A673 (cell line): ENCODE measurements at regions not wholly inside any gene's neighbourhood (a gene's known extent, or its start where the extent isn't known, plus 50 kb on each side); places are given as distances from the start of the nearest gene placed in this dataset.

Experiments
- BruUV-seq: library from RNA; stranded (reverse); fragments of 400-500 nt; replicated peaks from 2 replicates; lab custom pipeline; 2021; lab: Mats Ljungman, UMichigan
- CTCF ChIA-PET: fragments of 300-600 bp; sonication (Branson Sonifier 250); formaldehyde crosslinking; loops from one replicate; lab custom pipeline; 2022; ENCODE audit warnings: antibody characterized with exemption; lab: Charles Lee
- POLR2A ChIA-PET: fragments of 300-600 bp; sonication (Branson Sonifier 250); formaldehyde crosslinking; loops from one replicate; lab custom pipeline; 2022; ENCODE audit warnings: antibody characterized with exemption; ENCODE audit not compliant: low non-redundant PET; lab: Charles Lee
- DNase-seq: peaks from one replicate; pipeline ENCODE4 v3.0.0-alpha.2; 2015; ENCODE audit warnings: low spot score
- H3K27ac ChIP-seq: fragments of 200-600 bp; sonication (generic); 2 replicates; pipeline ENCODE4 v1.5.1; 2016; ENCODE audit warnings: mixed run types, low read depth, mild to moderate bottlenecking, mixed read lengths, antibody characterized with exemption, low read length; ENCODE audit not compliant: poor library complexity, severe bottlenecking
- H3K27me3 ChIP-seq: fragments of 200-600 bp; sonication (generic); replicated peaks from 2 replicates; pipeline ENCODE4 v1.6.1; 2017; ENCODE audit warnings: mixed run types, low read depth, mild to moderate bottlenecking, mixed read lengths, antibody characterized with exemption, low read length; ENCODE audit not compliant: insufficient read depth, poor library complexity
- H3K36me3 ChIP-seq: fragments of 200-600 bp; sonication (generic); 2 replicates; pipeline ENCODE4 v1.6.1; 2016; ENCODE audit warnings: mixed run types, mild to moderate bottlenecking, mixed read lengths, antibody characterized with exemption, low read length; ENCODE audit not compliant: insufficient read depth, poor library complexity, severe bottlenecking
- H3K4me1 ChIP-seq: fragments of 200-600 bp; sonication (generic); 2 replicates; pipeline ENCODE4 v1.6.1; 2017; ENCODE audit warnings: mixed run types, mild to moderate bottlenecking, mixed read lengths, antibody characterized with exemption, low read length; ENCODE audit not compliant: insufficient read depth, poor library complexity, severe bottlenecking
- H3K4me3 ChIP-seq: fragments of 200-600 bp; sonication (generic); 2 replicates; pipeline ENCODE4 v1.5.1; 2016; ENCODE audit warnings: low read depth, mixed run types, mild to moderate bottlenecking, mixed read lengths, low read length; ENCODE audit not compliant: poor library complexity, severe bottlenecking
- H3K9me3 ChIP-seq: fragments of 200-600 bp; sonication (generic); 2 replicates; pipeline ENCODE4 v1.6.1; 2016; ENCODE audit warnings: mixed run types, low read depth, mild to moderate bottlenecking, mixed read lengths, antibody characterized with exemption, low read length; ENCODE audit not compliant: poor library complexity, severe bottlenecking
- EZH2 ChIP-seq: fragments of 200-600 bp; sonication (generic); IDR thresholded peaks from 2 replicates; pipeline ENCODE4 v1.6.1; 2017; ENCODE audit warnings: borderline replicate concordance, low read depth, mild to moderate bottlenecking, mixed read lengths, antibody characterized with exemption, low read length; ENCODE audit not compliant: poor library complexity, severe bottlenecking
- intact Hi-C: fragments of 100-400 bp; cut with micrococcal nuclease; formaldehyde crosslinking; loops from one replicate; pipeline ENCODE4 v1.10.0; 2022; ENCODE audit not compliant: unreplicated experiment
- TF ChIP-seq, protein P1 (sequence below): fragments of 300-800, 200-600 bp; sonication (generic); conservative IDR thresholded peaks from 2 replicates; pipeline ENCODE4 v1.5.1; 2017; ENCODE audit warnings: low read depth, mild to moderate bottlenecking, antibody characterized with exemption, low read length, moderate library complexity, mixed read lengths

DNA sequence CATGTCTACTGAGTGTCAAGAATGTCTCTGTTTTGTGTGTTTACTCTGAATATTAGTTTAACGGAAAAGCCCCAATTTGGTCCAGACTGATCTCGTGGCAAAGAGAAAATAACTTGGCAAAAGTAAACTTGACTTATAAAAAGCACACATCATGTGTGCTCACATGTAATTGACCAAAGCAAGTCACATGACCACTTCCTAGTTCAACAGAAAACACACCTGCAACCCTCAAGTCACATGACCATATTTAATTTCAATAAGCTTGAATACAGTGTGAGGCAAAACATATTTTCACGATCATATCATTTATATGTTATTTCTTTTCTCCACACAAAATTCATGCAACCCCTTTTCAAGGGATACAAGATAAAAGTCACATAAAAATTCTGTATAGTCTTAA is 662.4 kb downstream of the SLITRK1 start:
- Histone ChIP-seq H3K36me3 (no peaks in the 10 kb centered on the region), H3K27ac (no peak overlapping the region), H3K9me3 (no peaks in the 10 kb centered on the region), H3K4me3 (no peak overlapping the region), H3K4me1 (no peaks in the 10 kb centered on the region), H3K27me3 (no peaks in the 10 kb centered on the region)
- no TSS peak for BruUV-seq
- no peak for DNase-seq
- ChIA-PET CTCF (no interaction called here), POLR2A (no interaction called here)
- intact Hi-C loops = no loop called here
- no peak for TF ChIP-seq EZH2
- TF ChIP-seq, protein P1, sequence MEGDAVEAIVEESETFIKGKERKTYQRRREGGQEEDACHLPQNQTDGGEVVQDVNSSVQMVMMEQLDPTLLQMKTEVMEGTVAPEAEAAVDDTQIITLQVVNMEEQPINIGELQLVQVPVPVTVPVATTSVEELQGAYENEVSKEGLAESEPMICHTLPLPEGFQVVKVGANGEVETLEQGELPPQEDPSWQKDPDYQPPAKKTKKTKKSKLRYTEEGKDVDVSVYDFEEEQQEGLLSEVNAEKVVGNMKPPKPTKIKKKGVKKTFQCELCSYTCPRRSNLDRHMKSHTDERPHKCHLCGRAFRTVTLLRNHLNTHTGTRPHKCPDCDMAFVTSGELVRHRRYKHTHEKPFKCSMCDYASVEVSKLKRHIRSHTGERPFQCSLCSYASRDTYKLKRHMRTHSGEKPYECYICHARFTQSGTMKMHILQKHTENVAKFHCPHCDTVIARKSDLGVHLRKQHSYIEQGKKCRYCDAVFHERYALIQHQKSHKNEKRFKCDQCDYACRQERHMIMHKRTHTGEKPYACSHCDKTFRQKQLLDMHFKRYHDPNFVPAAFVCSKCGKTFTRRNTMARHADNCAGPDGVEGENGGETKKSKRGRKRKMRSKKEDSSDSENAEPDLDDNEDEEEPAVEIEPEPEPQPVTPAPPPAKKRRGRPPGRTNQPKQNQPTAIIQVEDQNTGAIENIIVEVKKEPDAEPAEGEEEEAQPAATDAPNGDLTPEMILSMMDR = no peak

DNA sequence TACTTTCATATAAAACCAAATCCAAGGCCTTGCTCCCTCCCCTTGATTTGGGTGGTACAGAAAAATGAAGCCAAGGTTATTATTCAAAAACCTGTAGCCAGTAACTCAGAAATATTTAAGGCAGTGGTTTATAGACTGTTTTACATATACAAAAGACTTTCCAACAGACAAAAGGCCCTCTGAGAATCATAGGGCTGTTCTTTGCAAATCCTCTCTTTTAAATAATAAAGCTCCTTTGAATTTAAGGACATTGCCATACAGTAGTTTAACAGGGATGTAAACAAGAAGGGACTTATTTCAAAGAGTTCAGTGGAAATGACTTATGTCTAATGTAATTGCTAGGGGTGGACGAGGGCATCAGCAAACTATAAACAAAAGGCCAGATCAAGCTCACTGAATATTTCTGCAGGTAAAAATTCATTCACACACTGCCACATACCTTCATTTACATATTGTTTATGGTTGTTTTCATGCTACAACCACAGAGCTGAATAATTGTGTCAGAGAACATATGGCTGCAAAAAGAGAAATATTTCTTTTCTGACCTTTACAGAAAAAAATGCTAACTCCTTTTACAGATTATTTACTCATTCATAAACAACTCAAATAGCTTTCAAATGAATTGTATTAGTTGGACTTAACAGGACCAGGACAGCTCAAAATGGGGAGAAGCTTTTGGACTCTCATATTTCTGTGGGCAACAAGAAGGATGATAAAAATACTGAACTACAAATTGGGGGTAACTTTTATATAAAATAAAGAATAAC is 665.6 kb downstream of the SLITRK1 start:
- TF ChIP-seq, protein P1 = no peak
- no peak for TF ChIP-seq EZH2
- Histone ChIP-seq H3K27me3 (no peaks in the 10 kb centered on the region), H3K9me3 (peaks cover 5% of the 10 kb centered on the region), H3K36me3 (no peaks in the 10 kb centered on the region), H3K27ac (no peak overlapping the region), H3K4me3 (no peak overlapping the region), H3K4me1 (no peaks in the 10 kb centered on the region)
- BruUV-seq = no TSS peak
- intact Hi-C loops = no loop called here
- DNase-seq = no peak
- ChIA-PET CTCF (no interaction called here), POLR2A (no interaction called here)

DNA sequence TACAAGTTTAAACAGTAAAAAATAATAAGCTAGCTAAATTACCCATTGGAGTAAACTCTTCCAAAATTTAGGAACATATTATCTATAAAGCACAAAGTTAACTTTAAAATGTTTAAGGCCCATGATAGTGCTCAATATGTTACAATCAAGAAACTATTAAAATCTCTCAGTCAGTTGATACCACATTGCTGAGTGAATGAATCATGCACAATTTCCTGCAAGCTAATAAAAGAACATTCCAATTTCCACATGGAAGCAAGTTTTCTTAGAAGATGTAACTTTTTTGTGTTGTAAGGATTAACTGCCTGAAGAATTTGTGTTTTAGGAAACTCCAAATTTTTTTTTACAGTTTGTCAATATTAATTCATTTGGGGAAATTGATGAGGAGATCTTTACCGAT is 666.6 kb downstream of the SLITRK1 start:
- H3K36me3 ChIP-seq = no peaks in the 10 kb centered on the region
- TF ChIP-seq, protein P1 = no peak
- TF ChIP-seq EZH2 = no peak
- intact Hi-C loops = no loop called here
- no peak overlapping the region for H3K4me3 ChIP-seq
- DNase-seq = peak; percentile 27
- peaks cover 9% of the 10 kb centered on the region for H3K9me3 ChIP-seq
- no peaks in the 10 kb centered on the region for H3K27me3 ChIP-seq
- CTCF ChIA-PET = no interaction called here
- no peak overlapping the region for H3K27ac ChIP-seq
- no TSS peak for BruUV-seq
- POLR2A ChIA-PET = no interaction called here
- no peaks in the 10 kb centered on the region for H3K4me1 ChIP-seq
